ENCODE measurements at regions not wholly inside any gene's neighbourhood (a gene's known extent, or its start where the extent isn't known, plus 50 kb on each side); places are given as distances from the start of the nearest gene placed in this dataset.

GRCh38 chr9:129469988-129470316 is 150.9 kb downstream of the C9orf50 start:
- no peak for TF ChIP-seq CTCF (IDR thresholded peaks at IDR 0.05; ENCODE audit: insufficient read depth, low read depth, low read length, missing control alignments)
- H3K4me3 ChIP-seq (ENCODE audit: low read depth, low read length) = no peak overlapping the region
- no peak for DNase-seq (ENCODE audit: low read depth)

- TF ChIP-seq CTCF (IDR thresholded peaks at IDR 0.05; ENCODE audit: insufficient read depth, low read depth, low read length, missing control alignments) = no peak
- no peak for DNase-seq (ENCODE audit: low read depth)
- no peak overlapping the region for H3K4me3 ChIP-seq (ENCODE audit: low read depth, low read length)
Measured at GRCh38 chr9:129469188-129469987, 151.5 kb downstream of the C9orf50 start.

- H3K4me3 ChIP-seq (ENCODE audit: low read depth, low read length) = no peak overlapping the region
- no peak for DNase-seq (ENCODE audit: low read depth)
- TF ChIP-seq CTCF (IDR thresholded peaks at IDR 0.05; ENCODE audit: insufficient read depth, low read depth, low read length, missing control alignments) = no peak
Measured at GRCh38 chr9:129467739-129468666, 152.9 kb downstream of the C9orf50 start.

- H3K4me3 ChIP-seq (ENCODE audit: low read depth, low read length) = no peak overlapping the region
- DNase-seq (ENCODE audit: low read depth) = no peak
- TF ChIP-seq CTCF (IDR thresholded peaks at IDR 0.05; ENCODE audit: insufficient read depth, low read depth, low read length, missing control alignments) = no peak
Measured at GRCh38 chr9:129467004-129467588, 153.8 kb downstream of the C9orf50 start.

- DNase-seq (ENCODE audit: low read depth) = no peak
- no peak overlapping the region for H3K4me3 ChIP-seq (ENCODE audit: low read depth, low read length)
- TF ChIP-seq CTCF (IDR thresholded peaks at IDR 0.05; ENCODE audit: insufficient read depth, low read depth, low read length, missing control alignments) = no peak
Measured at GRCh38 chr9:129465834-129466535, 154.9 kb downstream of the C9orf50 start.

- no peak for DNase-seq (ENCODE audit: low read depth)
- TF ChIP-seq CTCF (IDR thresholded peaks at IDR 0.05; ENCODE audit: insufficient read depth, low read depth, low read length, missing control alignments) = no peak
- no peak overlapping the region for H3K4me3 ChIP-seq (ENCODE audit: low read depth, low read length)
Measured at GRCh38 chr9:129464972-129465833, 155.7 kb downstream of the C9orf50 start.
